ENCODE measurements at regions not wholly inside any gene's neighbourhood (a gene's known extent, or its start where the extent isn't known, plus 50 kb on each side); places are given as distances from the start of the nearest gene placed in this dataset.

DNA sequence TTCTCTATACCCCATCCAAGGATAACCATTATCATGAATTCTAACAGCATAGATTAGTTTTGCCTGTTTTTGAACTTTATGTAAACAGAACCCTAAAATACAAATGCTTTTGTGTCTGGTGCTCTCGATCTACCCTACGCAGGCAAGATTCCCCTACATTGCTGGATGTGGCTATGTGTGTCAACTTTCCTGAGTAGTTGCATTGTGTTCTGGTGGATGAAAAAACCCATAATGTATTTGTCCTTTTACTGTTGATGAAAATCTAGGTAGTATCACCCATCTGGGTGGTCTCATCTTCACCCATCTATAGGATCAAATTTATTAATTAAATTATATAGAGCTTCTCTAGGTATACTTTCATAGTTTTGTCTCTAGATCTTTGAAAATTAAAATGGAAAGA lies 211.7 kb downstream of the ANKRD60 start:
- H3K4me3 ChIP-seq (ENCODE audit: low read depth, low read length), result no peak overlapping the region
- TF ChIP-seq, protein P1, sequence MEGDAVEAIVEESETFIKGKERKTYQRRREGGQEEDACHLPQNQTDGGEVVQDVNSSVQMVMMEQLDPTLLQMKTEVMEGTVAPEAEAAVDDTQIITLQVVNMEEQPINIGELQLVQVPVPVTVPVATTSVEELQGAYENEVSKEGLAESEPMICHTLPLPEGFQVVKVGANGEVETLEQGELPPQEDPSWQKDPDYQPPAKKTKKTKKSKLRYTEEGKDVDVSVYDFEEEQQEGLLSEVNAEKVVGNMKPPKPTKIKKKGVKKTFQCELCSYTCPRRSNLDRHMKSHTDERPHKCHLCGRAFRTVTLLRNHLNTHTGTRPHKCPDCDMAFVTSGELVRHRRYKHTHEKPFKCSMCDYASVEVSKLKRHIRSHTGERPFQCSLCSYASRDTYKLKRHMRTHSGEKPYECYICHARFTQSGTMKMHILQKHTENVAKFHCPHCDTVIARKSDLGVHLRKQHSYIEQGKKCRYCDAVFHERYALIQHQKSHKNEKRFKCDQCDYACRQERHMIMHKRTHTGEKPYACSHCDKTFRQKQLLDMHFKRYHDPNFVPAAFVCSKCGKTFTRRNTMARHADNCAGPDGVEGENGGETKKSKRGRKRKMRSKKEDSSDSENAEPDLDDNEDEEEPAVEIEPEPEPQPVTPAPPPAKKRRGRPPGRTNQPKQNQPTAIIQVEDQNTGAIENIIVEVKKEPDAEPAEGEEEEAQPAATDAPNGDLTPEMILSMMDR (IDR thresholded peaks at IDR 0.05; ENCODE audit: insufficient read depth, low read depth, low read length), result no peak
- DNase-seq (ENCODE audit: low read depth), result no peak

GRCh38 chr20:58014628-58015315 lies 213.7 kb downstream of the ANKRD60 start:
- H3K4me3 ChIP-seq (ENCODE audit: low read depth, low read length), result no peak overlapping the region
- TF ChIP-seq, protein P1 (IDR thresholded peaks at IDR 0.05; ENCODE audit: insufficient read depth, low read depth, low read length), result no peak
- DNase-seq (ENCODE audit: low read depth), result no peak

DNA sequence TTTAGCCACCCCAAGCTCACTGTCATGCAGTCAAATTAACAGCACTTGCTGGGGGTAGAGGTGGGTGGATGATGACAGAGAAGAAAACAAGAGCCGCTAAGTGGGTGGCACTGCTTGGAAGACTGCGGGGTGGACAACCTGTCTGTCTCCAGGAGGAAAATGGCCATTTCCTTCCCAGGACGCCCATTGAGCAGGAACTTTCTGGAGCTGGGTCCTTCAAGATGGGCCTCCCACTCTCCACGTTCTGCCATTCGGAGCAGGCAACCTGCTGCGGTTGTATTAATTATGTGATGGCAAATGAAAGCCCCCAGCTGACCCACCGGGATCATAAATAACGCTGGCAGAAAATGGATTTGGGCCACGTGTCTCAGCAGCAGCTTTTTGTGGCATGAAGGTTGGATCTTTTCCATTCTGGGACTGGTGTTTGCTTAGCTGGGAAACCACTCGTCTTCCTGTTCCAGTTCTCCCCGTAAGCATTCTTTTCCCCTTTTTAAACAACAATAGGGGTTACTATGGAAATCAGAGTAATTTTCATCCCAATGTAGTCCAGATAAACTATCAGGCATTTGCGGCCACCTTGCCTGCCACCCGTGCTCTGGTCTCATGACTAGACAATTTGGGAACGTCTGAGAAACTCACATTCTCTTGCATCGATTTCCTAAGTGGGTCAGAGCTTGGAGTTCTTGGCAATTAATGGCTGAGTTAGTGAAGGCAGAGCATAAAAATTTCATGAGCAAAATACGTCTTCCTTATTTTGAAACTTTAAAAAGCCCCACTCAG lies 215.5 kb downstream of the ANKRD60 start:
- H3K4me3 ChIP-seq (ENCODE audit: low read depth, low read length), result no peak overlapping the region
- TF ChIP-seq, protein P1 (IDR thresholded peaks at IDR 0.05; ENCODE audit: insufficient read depth, low read depth, low read length), result no peak
- no peak for DNase-seq (ENCODE audit: low read depth)

- no peak for DNase-seq (ENCODE audit: low read depth)
- no peak overlapping the region for H3K4me3 ChIP-seq (ENCODE audit: low read depth, low read length)
- TF ChIP-seq, protein P1 (IDR thresholded peaks at IDR 0.05; ENCODE audit: insufficient read depth, low read depth, low read length), result no peak
These were observed 216.4 kb downstream of the ANKRD60 start for GRCh38 chr20:58011947-58012610.

- no peak for DNase-seq (ENCODE audit: low read depth)
- TF ChIP-seq, protein P1 (IDR thresholded peaks at IDR 0.05; ENCODE audit: insufficient read depth, low read depth, low read length), result no peak
- H3K4me3 ChIP-seq (ENCODE audit: low read depth, low read length), result no peak overlapping the region
These were observed 217.1 kb downstream of the ANKRD60 start for GRCh38 chr20:58011106-58011946.

GRCh38 chr20:58010666-58011065 lies 217.8 kb downstream of the ANKRD60 start:
- TF ChIP-seq, protein P1 (IDR thresholded peaks at IDR 0.05; ENCODE audit: insufficient read depth, low read depth, low read length), result no peak
- H3K4me3 ChIP-seq (ENCODE audit: low read depth, low read length), result no peak overlapping the region
- no peak for DNase-seq (ENCODE audit: low read depth)
